Ovary (tissue), 7 donors: ENCODE measurements at regions not wholly inside any gene's neighbourhood (a gene's known extent, or its start where the extent isn't known, plus 50 kb on each side); places are given as distances from the start of the nearest gene placed in this dataset.

Source experiments
- DNase-seq, 5 donors: peaks; one replicate each; pipeline ENCODE4 v3.0.0-alpha.2; 2019 to 2020
- H3K27ac ChIP-seq, 2 donors: fragments of 200-600 bp; one replicate each; pipeline versions ENCODE4 v1.5.1 to v1.8.0; 2019 to 2022
- H3K27me3 ChIP-seq: fragments of 200-600 bp; one replicate; pipeline ENCODE4 v1.8.0; 2022
- H3K36me3 ChIP-seq: fragments of 200-600 bp; sonication (generic); one replicate; pipeline ENCODE4 v1.5.1; 2019
- H3K4me1 ChIP-seq: one replicate; pipeline ENCODE4 v1.8.1; 2013; ENCODE audit warnings: mild to moderate bottlenecking, moderate library complexity; ENCODE audit not compliant: insufficient read depth
- H3K4me3 ChIP-seq: fragments of 200-600 bp; sonication (generic); one replicate; pipeline ENCODE4 v1.5.1; 2017
- H3K9me3 ChIP-seq, 2 donors: fragments of 200-600 bp in 1 of 2; sonication (generic) in 1 of 2; one replicate each; pipeline versions ENCODE4 v1.5.1 to v1.8.1; 2013 to 2019; ENCODE audit warnings: mild to moderate bottlenecking in 1 of 2, moderate library complexity in 1 of 2
- CTCF ChIP-seq, 3 donors: fragments of 450-650 bp in 2 of 3; fragments of 200-600 bp in 1 of 3; IDR thresholded peaks; one replicate each; pipeline versions ENCODE4 v1.5.1 to v1.8.0; 2016 to 2022; ENCODE audit warnings: antibody characterized with exemption in 3 of 3, mild to moderate bottlenecking in 1 of 3
- EP300 ChIP-seq: sonication (generic); formaldehyde crosslinking; IDR thresholded peaks from one replicate; pipeline ENCODE4 v1.6.1; 2017; ENCODE audit warnings: antibody characterized with exemption
- POLR2A ChIP-seq: fragments of 450-650 bp; IDR thresholded peaks from one replicate; pipeline ENCODE4 v1.6.1; 2017; ENCODE audit warnings: antibody characterized with exemption, mild to moderate bottlenecking, moderate library complexity
- WGBS, 3 donors: extraction: QIAGEN DNeasy Blood & Tissue Kit in 1 of 3; methylation state at CpG; one replicate each; pipeline versions ENCODE4 v1.1.5 to v1.1.7; 2013 to 2017; 5-methylcytosine and 5-hydroxymethylcytosine counted together
- intact Hi-C, 4 donors: fragments of 100-400 bp; cut with DNase I; formaldehyde crosslinking; loops; one replicate each; pipeline versions ENCODE4 v1.11.0 to v1.15.1; 2022 to 2023
- donor health status: DM: no; HTN: no; CAD: no; lungs with moderate emphysema.
- donor health status: DM: no; HTN: no; CAD: no.
- donor health status: Bipolar disorder and iron deficiency.
- donor health status: DM: no; HTN: no; CAD: no.
- donor health status: DM: yes; HTN: yes; CAD: no.

- Histone ChIP-seq H3K27ac (no peak overlapping the region), H3K4me1 (no peaks in the 10 kb centered on the region), H3K36me3 (no peaks in the 10 kb centered on the region), H3K4me3 (no peak overlapping the region), H3K9me3 (no peaks in the 10 kb centered on the region), H3K27me3 (no peaks in the 10 kb centered on the region)
- 47 to 54% (median 48%) methylated on average over 2 of the region's 2 CpGs for WGBS, 3 donors
- TF ChIP-seq CTCF (IDR thresholded peaks at IDR 0.05): no peak
- no peak for TF ChIP-seq POLR2A
- no peak for TF ChIP-seq EP300
- no peak for DNase-seq
- intact Hi-C loops: loop anchor here in 1 of 4 donors (2.0 kb wide), 1 partner anchor 23 kb away; no protein-coding TSS in a partner anchor
These were observed 431.9 kb downstream of the MFSD1 start for GRCh38 chr3:159233734-159234133.

- 3 to 10% (median 7%) methylated on average over 3 of the region's 3 CpGs for WGBS, 3 donors
- Histone ChIP-seq H3K27ac (no peak overlapping the region), H3K9me3 (no peaks in the 10 kb centered on the region), H3K27me3 (no peaks in the 10 kb centered on the region), H3K4me3 (no peak overlapping the region), H3K36me3 (no peaks in the 10 kb centered on the region), H3K4me1 (no peaks in the 10 kb centered on the region)
- TF ChIP-seq CTCF (IDR thresholded peaks at IDR 0.05) (no peak), POLR2A (no peak), EP300 (no peak)
- intact Hi-C loops: loop anchor here in 1 of 4 donors (2.0 kb wide), 1 partner anchor 22 kb away; no protein-coding TSS in a partner anchor
- DNase-seq: peak in 2 of 5 donors; percentile 12 to 23
These were observed 432.5 kb downstream of the MFSD1 start for GRCh38 chr3:159234306-159234705.

GRCh38 chr3:159236321-159236720 lies 434.5 kb downstream of the MFSD1 start:
- intact Hi-C loops: no loop called here
- Histone ChIP-seq H3K36me3 (no peaks in the 10 kb centered on the region), H3K4me1 (no peaks in the 10 kb centered on the region), H3K27me3 (no peaks in the 10 kb centered on the region), H3K9me3 (no peaks in the 10 kb centered on the region), H3K27ac (no peak overlapping the region), H3K4me3 (no peak overlapping the region)
- WGBS, 3 donors: 81 to 90% (median 89%) methylated on average over 1 of the region's 1 CpG
- no peak for DNase-seq
- TF ChIP-seq POLR2A (no peak), EP300 (no peak), CTCF (IDR thresholded peaks at IDR 0.05) (no peak)

- H3K9me3 ChIP-seq: no peaks in the 10 kb centered on the region
- no peak for DNase-seq
- H3K27ac ChIP-seq: no peak overlapping the region
- TF ChIP-seq CTCF (IDR thresholded peaks at IDR 0.05): no peak
- TF ChIP-seq POLR2A: no peak
- no peak for TF ChIP-seq EP300
- H3K36me3 ChIP-seq: no peaks in the 10 kb centered on the region
- intact Hi-C loops: no loop called here
- no peaks in the 10 kb centered on the region for H3K27me3 ChIP-seq
- no peaks in the 10 kb centered on the region for H3K4me1 ChIP-seq
- 66 to 73% (median 67%) methylated on average over 3 of the region's 3 CpGs for WGBS, 3 donors
- H3K4me3 ChIP-seq: no peak overlapping the region
These were observed 435.4 kb downstream of the MFSD1 start for GRCh38 chr3:159237226-159237625.

GRCh38 chr3:159238646-159239045 lies 436.8 kb downstream of the MFSD1 start:
- no peaks in the 10 kb centered on the region for H3K4me1 ChIP-seq
- TF ChIP-seq EP300 (no peak), POLR2A (no peak), CTCF (IDR thresholded peaks at IDR 0.05) (no peak)
- no peaks in the 10 kb centered on the region for H3K27me3 ChIP-seq
- H3K36me3 ChIP-seq: no peaks in the 10 kb centered on the region
- intact Hi-C loops: no loop called here
- 65 to 85% (median 73%) methylated on average over 2 of the region's 2 CpGs for WGBS, 3 donors
- no peak for DNase-seq
- no peaks in the 10 kb centered on the region for H3K9me3 ChIP-seq
- no peak overlapping the region for H3K27ac ChIP-seq
- no peak overlapping the region for H3K4me3 ChIP-seq
